HS-5 (cell line): ENCODE measurements at regions not wholly inside any gene's neighbourhood (a gene's known extent, or its start where the extent isn't known, plus 50 kb on each side); places are given as distances from the start of the nearest gene placed in this dataset.
A peak's percentile ranks its signal among the peaks of the same experiment; 100 is the strongest.

Source experiments
- DNase-seq: peaks from one replicate; pipeline ENCODE4 v3.0.0-alpha.2; 2012; ENCODE audit warnings: low read depth

DNA sequence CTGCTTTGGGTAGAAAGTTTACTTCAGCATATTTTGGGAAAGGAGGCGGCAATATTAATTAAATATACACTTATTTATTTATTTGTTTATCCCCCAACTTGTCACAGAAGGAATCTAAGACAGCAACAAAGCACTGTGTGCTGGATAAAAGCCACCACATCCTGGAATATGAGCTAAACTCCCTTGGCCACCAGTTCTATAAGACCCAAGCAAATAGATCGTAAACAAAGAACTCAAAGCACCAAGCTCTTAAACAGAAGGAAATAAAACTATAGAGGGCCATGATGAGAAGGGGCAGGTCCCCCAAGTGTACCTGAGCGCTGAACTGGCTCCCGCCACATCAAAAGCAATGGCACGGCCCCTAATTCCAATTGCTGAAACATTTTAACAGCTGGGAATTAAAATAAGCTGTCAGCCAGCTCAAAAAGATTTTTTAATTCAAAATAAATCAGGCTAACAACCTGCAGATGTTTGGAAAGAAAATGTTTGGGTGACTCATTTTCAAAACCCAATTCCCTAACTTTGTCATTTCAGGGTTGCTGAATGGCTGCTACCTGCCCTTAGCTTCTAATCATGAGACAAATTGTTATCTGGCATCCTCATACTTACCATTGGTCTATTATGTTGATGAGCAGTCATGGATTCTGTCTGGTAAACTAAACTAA lies 127.1 kb downstream of the SLC30A10 start:
- DNase-seq, result no peak

DNA sequence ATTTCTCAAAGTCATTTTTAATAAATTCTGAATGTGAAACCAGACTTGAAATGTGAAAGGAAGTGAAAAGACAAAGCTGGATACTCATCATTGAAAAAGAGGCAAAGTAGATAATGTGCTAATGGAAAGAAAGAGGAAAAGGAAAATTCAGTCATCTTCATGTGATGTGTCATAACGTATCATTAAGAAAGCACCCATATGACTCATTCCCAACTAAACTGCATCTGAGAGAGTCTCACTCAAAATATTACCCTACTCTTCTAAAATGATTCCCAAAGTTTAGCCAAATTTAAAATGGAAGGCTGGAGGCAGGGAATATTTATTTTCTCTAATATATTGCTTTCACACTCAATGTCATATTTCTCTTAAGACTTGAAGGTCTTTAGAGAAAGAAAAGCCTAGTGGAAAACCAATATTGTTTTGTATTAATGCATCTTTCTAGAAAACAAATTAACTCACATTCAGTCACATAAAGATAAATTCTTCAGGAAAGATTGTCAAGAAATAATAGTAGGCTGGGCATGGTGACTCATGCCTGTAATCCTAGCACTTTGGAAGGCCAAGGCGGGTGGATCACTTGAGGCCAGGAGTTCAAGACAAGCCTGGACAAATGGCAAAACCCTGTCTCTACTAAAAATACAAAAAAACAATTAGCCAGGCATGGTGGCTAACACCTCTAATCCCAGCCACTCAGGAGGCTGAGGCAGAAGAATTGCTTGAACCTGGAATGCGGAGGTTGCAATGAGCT lies 129.9 kb downstream of the SLC30A10 start:
- DNase-seq, result peak; percentile 84

DNA sequence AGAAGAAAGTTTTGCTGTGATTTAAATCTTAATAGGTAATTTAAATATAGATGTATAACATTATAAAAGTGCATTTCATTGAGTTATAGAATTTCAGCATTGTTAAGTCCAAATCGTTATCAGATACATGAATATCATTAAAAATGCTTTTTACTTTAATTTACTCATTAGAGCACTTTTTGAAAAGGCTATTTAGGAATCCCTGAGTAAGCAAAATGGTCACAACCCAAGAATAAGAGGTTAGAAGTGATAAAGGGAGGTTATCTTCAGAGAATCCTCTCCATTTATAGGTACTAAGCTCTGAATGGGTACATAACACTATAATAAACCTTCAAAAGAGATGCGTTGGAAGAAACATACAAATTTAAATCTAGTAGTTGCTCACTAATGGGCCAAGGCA lies 130.7 kb downstream of the SLC30A10 start:
- DNase-seq, result no peak

DNA sequence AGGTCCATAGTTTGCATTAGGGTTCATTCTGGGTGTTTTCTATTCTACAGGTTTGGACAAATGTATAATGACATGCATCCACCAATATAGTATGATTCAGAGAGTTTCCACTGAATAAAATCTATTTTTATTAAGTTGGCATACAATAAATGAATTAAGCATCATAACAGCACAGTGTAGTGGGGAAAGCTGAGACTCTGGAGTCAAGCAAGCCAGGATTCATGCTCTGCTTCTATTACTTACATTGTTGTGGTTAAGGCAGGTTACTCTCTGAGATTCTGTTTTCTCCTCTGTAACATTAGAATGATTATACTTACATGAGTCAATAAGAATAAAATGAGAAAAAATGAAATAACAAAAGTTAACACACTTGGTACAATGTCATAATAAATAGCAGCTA lies 131.3 kb downstream of the SLC30A10 start:
- no peak for DNase-seq

- DNase-seq, result no peak
Measured at GRCh38 chr1:219795363-219795917, 132.9 kb downstream of the SLC30A10 start.

GRCh38 chr1:219794085-219794743 lies 134.1 kb downstream of the SLC30A10 start:
- DNase-seq, result no peak

DNA sequence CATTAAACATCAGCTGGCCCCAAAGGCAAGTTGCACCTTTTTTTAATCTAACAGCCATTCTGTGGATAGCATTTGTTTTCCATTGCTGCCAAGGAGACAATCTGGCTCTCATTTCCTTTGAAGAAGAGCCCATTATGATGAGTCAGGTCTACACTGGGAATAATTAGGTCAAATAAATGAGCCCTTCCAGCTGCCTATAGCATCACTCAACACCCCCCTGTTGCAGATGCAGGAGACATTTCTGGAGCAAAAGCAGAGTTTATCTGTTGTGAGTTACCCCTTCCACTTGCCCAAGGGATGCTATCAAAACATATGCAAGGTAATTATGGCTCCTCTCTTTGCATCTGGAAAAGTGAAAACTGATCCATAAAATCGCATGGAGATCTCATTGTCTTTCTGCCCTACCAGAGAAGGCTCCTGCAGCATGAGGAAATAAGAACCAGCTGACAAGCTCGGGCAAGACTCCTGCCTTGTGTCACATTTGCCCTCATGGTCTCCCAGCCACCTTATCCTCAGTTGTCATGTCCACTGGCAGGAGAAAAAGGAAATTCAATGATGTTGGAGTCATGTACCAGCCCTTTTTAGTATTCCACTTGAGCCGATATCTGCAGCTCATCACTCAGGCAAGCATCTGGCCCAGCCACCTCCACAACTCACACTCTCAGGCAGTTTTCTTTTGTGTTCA lies 135.9 kb downstream of the SLC30A10 start:
- peak; percentile 76 for DNase-seq

DNA sequence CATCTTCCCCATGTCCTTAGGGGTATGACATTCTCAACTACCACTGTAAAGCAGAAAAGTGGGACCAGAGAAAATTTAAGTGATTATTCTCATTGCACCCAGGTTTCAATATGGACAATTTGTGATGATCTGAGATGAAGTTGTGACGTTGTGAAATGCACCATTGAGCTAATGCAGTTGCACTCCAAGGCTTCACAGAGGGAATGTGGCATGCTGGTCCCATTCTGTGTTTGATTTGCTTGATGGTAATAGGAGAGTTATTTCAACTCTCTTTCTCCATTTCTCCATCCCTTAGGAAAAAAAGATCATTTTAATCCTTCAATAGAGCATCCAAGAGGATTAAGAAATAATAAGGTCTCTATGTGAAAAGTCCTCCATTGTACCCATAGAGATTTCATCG lies 136.6 kb downstream of the SLC30A10 start:
- DNase-seq, result no peak

- no peak for DNase-seq
Measured at GRCh38 chr1:219790834-219791615, 137.3 kb downstream of the SLC30A10 start.

DNA sequence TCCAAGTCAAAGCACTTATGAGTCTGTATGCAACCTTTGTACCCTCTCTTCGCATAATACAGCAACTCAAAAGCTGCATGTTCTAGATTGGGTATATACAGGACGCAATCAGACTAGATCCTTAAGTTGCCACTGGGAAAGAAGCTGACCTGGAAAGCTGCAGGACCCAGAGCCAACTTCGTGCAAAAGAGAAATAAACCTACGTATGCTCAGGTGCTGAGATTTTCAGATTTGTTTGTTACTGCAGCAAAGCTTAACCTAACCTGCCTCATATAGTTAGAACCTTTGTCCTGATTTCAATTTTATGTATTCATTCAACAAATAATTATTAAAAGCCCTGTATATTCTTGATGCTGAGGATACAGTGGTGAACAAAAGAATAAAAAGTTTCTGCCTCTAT lies 139.7 kb downstream of the SLC30A10 start:
- DNase-seq, result no peak

GRCh38 chr1:219788091-219788490 lies 140.3 kb downstream of the SLC30A10 start:
- no peak for DNase-seq

DNA sequence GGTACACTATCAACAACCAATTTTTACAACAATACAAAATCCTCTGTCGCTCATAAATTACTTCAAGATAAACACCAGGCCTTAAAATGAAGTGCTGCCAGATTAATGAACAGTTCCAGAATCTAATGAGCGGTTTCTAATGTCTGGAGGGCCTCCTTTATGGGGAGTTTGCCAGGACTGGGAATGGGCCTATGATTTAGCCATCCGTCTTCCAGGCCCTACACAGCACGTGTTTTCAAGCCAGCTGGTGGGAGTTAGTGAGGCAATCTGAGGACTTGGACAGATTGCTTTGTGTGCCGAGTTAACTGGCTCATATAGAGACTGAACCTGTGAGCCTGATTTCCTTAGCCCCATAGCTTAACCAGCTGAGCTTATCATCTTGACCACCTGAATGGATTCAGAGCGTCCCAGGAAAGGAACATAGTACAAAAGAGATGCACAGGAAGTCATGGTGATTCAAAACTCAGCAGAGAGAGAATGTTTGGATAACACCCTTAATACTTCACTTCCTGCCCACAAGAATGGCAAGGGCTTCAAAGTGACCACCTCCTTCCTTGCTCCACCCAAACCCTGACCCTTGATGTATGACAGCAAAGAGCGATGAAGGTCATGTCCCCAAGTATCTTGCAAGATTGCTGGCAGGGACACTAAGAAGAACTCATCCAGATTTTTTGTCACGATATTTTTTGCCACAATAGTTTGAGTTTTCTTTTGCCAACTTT lies 143.5 kb downstream of the SLC30A10 start:
- no peak for DNase-seq

DNA sequence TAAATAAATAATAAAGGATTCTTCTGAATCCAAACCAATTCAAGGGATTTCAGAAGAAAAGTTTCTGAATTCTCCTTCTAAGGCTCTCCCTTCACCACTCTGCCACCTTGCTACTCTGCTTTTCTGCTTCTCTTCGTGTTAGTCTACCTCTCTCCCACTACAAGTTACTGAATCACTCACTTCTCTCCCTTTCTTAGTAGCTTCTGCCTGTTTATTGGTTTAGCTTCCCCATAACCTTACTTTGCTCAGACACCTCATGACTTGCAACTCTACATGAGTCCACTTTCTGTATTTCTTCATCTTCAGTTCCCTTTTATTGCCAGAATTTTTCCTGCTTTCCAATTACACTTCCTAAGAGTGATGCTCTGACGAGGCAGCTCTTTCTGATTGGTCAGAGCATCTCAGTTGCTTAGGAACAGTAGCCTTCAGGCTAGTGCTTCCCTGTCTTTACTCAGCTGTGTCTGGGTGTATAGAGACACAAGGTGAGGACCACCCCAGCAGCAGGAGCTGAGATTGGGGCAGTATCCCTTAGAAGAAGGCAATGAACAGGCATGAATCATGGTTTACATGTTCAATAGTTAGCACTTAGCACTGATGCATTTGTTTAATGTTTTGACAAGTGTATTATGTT lies 144.6 kb downstream of the SLC30A10 start:
- no peak for DNase-seq

DNA sequence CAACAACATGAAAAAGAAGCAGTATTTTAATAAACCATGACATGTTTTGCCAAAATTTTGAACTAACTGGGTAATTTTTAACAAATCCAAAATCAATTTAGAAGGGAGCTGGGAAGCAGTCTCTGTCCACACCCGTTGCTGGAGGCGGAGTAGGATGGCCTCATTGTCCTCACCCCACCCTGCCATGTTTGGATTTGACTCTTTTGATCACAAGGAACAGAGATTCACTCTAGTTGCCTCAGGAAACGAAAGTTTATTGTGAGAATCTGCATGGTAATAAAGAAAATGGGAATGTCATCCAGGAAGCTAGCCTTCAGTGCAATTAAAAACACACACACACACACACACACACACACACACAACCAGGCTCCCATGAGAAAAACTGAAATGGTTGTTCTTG lies 145.4 kb downstream of the SLC30A10 start:
- no peak for DNase-seq

DNA sequence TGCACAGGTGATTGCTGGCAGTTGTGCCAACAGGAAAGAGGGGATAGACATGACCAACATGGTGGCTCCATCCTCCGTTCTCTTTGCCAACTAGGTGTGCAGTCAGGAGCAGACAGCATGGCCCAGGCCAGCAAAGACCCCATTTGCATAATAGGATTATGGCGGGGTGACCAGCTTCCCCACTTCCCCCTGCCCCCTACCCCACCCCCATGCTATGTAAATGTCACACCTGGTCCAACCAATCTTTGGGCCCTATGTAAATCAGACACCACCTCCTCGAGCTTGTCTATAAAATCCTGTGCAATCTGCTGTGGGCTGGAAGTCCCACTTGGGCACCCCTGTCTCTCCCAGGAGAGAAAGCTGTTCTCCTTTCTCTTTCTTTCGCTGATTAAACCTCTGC lies 146.0 kb downstream of the SLC30A10 start:
- DNase-seq, result no peak

DNA sequence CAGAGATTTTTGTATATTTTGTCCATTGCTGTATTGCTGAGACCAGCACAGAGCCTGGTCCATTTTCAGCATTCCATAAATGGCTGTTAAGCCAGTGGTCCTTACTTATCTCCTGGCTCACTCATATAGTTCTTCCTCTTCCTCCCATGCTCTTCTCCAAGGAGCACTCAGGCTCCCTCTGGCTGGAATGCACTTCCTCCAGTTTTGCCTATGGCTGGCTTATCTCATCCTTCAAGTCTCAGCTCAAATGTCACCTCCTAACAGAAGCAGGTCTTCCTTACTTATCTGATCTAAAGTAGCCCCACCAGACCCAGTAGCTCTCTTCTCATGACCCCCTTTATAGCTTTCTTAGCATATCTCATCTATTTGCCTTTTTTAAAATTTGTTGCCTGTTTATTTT lies 146.9 kb downstream of the SLC30A10 start:
- DNase-seq, result no peak

- DNase-seq, result no peak
Measured at GRCh38 chr1:219778793-219779369, 149.5 kb downstream of the SLC30A10 start.

DNA sequence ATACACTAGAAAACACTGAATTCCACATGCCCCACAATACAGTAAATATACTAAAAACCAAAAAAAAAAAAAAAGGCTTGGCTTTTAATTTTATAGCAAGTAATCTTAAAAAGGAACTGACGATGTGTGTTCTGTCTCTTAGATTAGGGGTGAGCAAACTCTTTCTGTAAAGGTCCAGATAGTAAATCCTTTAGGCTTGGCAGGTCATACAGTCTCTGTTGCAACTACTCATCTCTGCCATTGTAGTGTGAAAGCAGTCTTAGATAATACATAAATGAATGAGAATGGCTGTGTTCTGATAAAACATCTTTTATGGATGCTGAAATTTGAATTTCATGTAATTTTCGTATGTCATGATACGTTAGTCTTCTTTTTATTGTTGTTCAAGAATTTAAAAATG lies 150.2 kb downstream of the SLC30A10 start:
- DNase-seq, result no peak

GRCh38 chr1:219774386-219774785 lies 154.0 kb downstream of the SLC30A10 start:
- DNase-seq, result no peak

- no peak for DNase-seq
Measured at GRCh38 chr1:219773775-219774174, 154.6 kb downstream of the SLC30A10 start.
